ENCODE measurements at regions not wholly inside any gene's neighbourhood (a gene's known extent, or its start where the extent isn't known, plus 50 kb on each side); places are given as distances from the start of the nearest gene placed in this dataset.

- WGBS (ENCODE audit: insufficient coverage) = 97% methylated on average over 7 of the region's 9 CpGs
- no peak overlapping the region for H3K27ac Mint-ChIP-seq
- no peak overlapping the region for H3K27ac ChIP-seq (ENCODE audit: low read length in 2 of 2)
- no peaks in the 10 kb centered on the region for H4K20me1 ChIP-seq (ENCODE audit: control insufficient read depth, insufficient read depth, low read length, poor library complexity, severe bottlenecking)
- H3K9me3 ChIP-seq (ENCODE audit: control extremely low read depth in 1 of 3, control insufficient read depth in 2 of 3, insufficient read depth in 1 of 3, low read length in 2 of 3) = no peaks in the 10 kb centered on the region
- ChIA-PET CTCF (no interaction called here), POLR2A (no interaction called here)
- no peaks in the 10 kb centered on the region for H3K79me2 ChIP-seq (ENCODE audit: control insufficient read depth, insufficient read depth, low read length)
- H3K4me2 ChIP-seq (replicated peaks; ENCODE audit: low read depth, low read length, poor library complexity, severe bottlenecking) = no peak overlapping the region
- TF ChIP-seq, protein P1, sequence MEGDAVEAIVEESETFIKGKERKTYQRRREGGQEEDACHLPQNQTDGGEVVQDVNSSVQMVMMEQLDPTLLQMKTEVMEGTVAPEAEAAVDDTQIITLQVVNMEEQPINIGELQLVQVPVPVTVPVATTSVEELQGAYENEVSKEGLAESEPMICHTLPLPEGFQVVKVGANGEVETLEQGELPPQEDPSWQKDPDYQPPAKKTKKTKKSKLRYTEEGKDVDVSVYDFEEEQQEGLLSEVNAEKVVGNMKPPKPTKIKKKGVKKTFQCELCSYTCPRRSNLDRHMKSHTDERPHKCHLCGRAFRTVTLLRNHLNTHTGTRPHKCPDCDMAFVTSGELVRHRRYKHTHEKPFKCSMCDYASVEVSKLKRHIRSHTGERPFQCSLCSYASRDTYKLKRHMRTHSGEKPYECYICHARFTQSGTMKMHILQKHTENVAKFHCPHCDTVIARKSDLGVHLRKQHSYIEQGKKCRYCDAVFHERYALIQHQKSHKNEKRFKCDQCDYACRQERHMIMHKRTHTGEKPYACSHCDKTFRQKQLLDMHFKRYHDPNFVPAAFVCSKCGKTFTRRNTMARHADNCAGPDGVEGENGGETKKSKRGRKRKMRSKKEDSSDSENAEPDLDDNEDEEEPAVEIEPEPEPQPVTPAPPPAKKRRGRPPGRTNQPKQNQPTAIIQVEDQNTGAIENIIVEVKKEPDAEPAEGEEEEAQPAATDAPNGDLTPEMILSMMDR (IDR thresholded peaks at IDR 0.05) = no peak
- no peak for TF ChIP-seq EZH2 (IDR thresholded peaks at IDR 0.05; ENCODE audit: borderline replicate concordance, insufficient read depth, low read depth, low read length, poor library complexity, severe bottlenecking)
- H2AFZ ChIP-seq (ENCODE audit: insufficient read depth, low read depth, low read length, poor library complexity, severe bottlenecking) = no peak overlapping the region
- H3K4me3 Mint-ChIP-seq = no peak overlapping the region
- peaks cover 13% of the 10 kb centered on the region for H3K27me3 Mint-ChIP-seq
- H3K4me1 ChIP-seq (ENCODE audit: control insufficient read depth in 2 of 2, insufficient read depth in 2 of 2, low read length in 2 of 2) = no peaks in the 10 kb centered on the region
- peaks cover 0 to 4% (median 0%) of the 10 kb centered on the region in 4 experiments for H3K27me3 ChIP-seq (replicated peaks in 1 of 4; ENCODE audit: control extremely low read depth in 1 of 4, control insufficient read depth in 3 of 4, insufficient read depth in 4 of 4, low read length in 3 of 4)
- H3K4me3 ChIP-seq (ENCODE audit: control extremely low read depth in 1 of 5, extremely low read depth in 1 of 5, insufficient read depth in 1 of 5, low read depth in 2 of 5, low read length in 4 of 5) = no peak overlapping the region
- DNase-seq (no peak), ATAC-seq (ENCODE audit: low read depth) (no peak)
- H3K36me3 ChIP-seq (replicated peaks in 1 of 2; ENCODE audit: control extremely low read depth in 1 of 2, control insufficient read depth in 1 of 2, extremely low read depth in 1 of 2, insufficient read depth in 2 of 2, low read length in 1 of 2) = no peaks in the 10 kb centered on the region
- intact Hi-C loops (cut with micrococcal nuclease) = no loop called here
- H3K4me1 Mint-ChIP-seq = peaks cover 3% of the 10 kb centered on the region
- H3K9me3 Mint-ChIP-seq (ENCODE audit: insufficient read depth) = no peaks in the 10 kb centered on the region
- no peak overlapping the region for H3K9ac ChIP-seq (ENCODE audit: low read length)
Measured at GRCh38 chr2:16315908-16316307, 349.7 kb downstream of the CYRIA start.

DNA sequence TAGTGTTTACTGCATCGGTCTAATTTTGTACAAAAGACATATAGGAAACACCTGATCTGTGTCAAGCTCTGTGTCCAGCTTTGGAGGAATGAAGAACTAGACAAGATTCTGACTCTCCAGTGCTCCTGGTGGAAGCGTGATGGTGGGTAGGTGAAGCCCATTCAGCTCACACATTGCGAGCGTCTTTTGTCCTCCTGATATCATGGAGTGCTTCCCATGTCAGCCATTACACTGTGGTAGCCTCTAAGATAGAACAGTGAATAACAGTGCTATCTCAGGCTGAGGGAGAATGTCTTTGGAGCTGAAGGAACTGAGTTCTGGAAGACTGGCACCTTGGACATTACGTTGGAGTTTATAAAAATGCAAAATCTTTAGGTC is 350.2 kb downstream of the CYRIA start:
- H3K36me3 ChIP-seq (replicated peaks in 1 of 2; ENCODE audit: control extremely low read depth in 1 of 2, control insufficient read depth in 1 of 2, extremely low read depth in 1 of 2, insufficient read depth in 2 of 2, low read length in 1 of 2) = no peaks in the 10 kb centered on the region
- no peaks in the 10 kb centered on the region for H3K79me2 ChIP-seq (ENCODE audit: control insufficient read depth, insufficient read depth, low read length)
- no peak overlapping the region for H3K9ac ChIP-seq (ENCODE audit: low read length)
- no peaks in the 10 kb centered on the region for H3K9me3 ChIP-seq (ENCODE audit: control extremely low read depth in 1 of 3, control insufficient read depth in 2 of 3, insufficient read depth in 1 of 3, low read length in 2 of 3)
- H3K4me1 Mint-ChIP-seq = peaks cover 3% of the 10 kb centered on the region
- H3K27ac Mint-ChIP-seq = no peak overlapping the region
- ChIA-PET POLR2A (no interaction called here), CTCF (no interaction called here)
- H4K20me1 ChIP-seq (ENCODE audit: control insufficient read depth, insufficient read depth, low read length, poor library complexity, severe bottlenecking) = no peaks in the 10 kb centered on the region
- H3K4me1 ChIP-seq (ENCODE audit: control insufficient read depth in 2 of 2, insufficient read depth in 2 of 2, low read length in 2 of 2) = no peaks in the 10 kb centered on the region
- H3K4me3 Mint-ChIP-seq = no peak overlapping the region
- no peak overlapping the region for H2AFZ ChIP-seq (ENCODE audit: insufficient read depth, low read depth, low read length, poor library complexity, severe bottlenecking)
- H3K27me3 Mint-ChIP-seq = peaks cover 13% of the 10 kb centered on the region
- no peak overlapping the region for H3K4me2 ChIP-seq (replicated peaks; ENCODE audit: low read depth, low read length, poor library complexity, severe bottlenecking)
- ATAC-seq (ENCODE audit: low read depth) = no peak
- WGBS (ENCODE audit: insufficient coverage) = 56% methylated on average over 5 of the region's 5 CpGs
- no peak for DNase-seq
- intact Hi-C loops (cut with micrococcal nuclease) = no loop called here
- H3K4me3 ChIP-seq (ENCODE audit: control extremely low read depth in 1 of 5, extremely low read depth in 1 of 5, insufficient read depth in 1 of 5, low read depth in 2 of 5, low read length in 4 of 5) = no peak overlapping the region
- H3K27me3 ChIP-seq (replicated peaks in 1 of 4; ENCODE audit: control extremely low read depth in 1 of 4, control insufficient read depth in 3 of 4, insufficient read depth in 4 of 4, low read length in 3 of 4) = peaks cover 0 to 4% (median 0%) of the 10 kb centered on the region in 4 experiments
- no peaks in the 10 kb centered on the region for H3K9me3 Mint-ChIP-seq (ENCODE audit: insufficient read depth)
- TF ChIP-seq, protein P1 (IDR thresholded peaks at IDR 0.05) = no peak
- TF ChIP-seq EZH2 (IDR thresholded peaks at IDR 0.05; ENCODE audit: borderline replicate concordance, insufficient read depth, low read depth, low read length, poor library complexity, severe bottlenecking) = no peak
- H3K27ac ChIP-seq (ENCODE audit: low read length in 2 of 2) = no peak overlapping the region

All from B cell (primary cell).